ENCODE measurements at regions not wholly inside any gene's neighbourhood (a gene's known extent, or its start where the extent isn't known, plus 50 kb on each side); places are given as distances from the start of the nearest gene placed in this dataset.

GRCh38 chrX:35025820-35026219 lies 83.2 kb downstream of the FAM47B start:
- CTCF ChIA-PET, result no interaction called here
- no peak overlapping the region for H3K27ac Mint-ChIP-seq

DNA sequence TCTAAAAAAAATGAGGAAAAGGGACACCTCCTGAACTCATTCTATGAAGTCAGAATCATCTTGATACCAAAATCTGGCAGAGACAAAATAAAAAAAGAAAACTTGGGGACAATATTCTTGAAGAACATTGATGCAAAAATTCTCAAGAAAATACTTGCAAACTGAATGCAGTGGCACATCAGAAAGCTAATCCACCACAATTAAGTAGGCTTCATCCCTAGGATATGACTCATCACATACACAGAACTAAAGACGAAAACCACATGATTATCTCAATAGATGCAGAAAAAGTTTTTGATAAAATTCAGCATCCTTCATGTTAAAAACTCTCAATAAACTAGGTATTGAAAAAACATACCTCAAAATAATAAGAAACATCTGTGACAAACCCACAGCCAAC lies 98.3 kb downstream of the FAM47B start:
- no peaks in the 10 kb centered on the region for H3K27me3 Mint-ChIP-seq (ENCODE audit: low read depth)
- POLR2A ChIA-PET, result no interaction called here
- DNase-seq (ENCODE audit: low spot score) (no peak), ATAC-seq (no peak)
- H3K27ac Mint-ChIP-seq, result no peak overlapping the region
- H3K4me3 Mint-ChIP-seq, result no peak overlapping the region
- CTCF ChIA-PET, result no interaction called here
- no peaks in the 10 kb centered on the region for H3K36me3 Mint-ChIP-seq
- peaks cover 16% of the 10 kb centered on the region for H3K9me3 Mint-ChIP-seq
- H3K4me1 Mint-ChIP-seq, result no peaks in the 10 kb centered on the region
- TF ChIP-seq, protein P1, sequence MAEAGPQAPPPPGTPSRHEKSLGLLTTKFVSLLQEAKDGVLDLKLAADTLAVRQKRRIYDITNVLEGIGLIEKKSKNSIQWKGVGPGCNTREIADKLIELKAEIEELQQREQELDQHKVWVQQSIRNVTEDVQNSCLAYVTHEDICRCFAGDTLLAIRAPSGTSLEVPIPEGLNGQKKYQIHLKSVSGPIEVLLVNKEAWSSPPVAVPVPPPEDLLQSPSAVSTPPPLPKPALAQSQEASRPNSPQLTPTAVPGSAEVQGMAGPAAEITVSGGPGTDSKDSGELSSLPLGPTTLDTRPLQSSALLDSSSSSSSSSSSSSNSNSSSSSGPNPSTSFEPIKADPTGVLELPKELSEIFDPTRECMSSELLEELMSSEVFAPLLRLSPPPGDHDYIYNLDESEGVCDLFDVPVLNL (CRISPR knock-in tag; IDR thresholded peaks at IDR 0.05; ENCODE audit: borderline replicate concordance, low read depth), result no peak
- TF ChIP-seq ZMAT4 (CRISPR knock-in tag; IDR thresholded peaks at IDR 0.05) (no peak), EMX1 (CRISPR knock-in tag; IDR thresholded peaks at IDR 0.05) (no peak), IRF2 (CRISPR knock-in tag; IDR thresholded peaks at IDR 0.05; ENCODE audit: borderline replicate concordance, low read depth) (no peak)
- TF ChIP-seq, protein P2, sequence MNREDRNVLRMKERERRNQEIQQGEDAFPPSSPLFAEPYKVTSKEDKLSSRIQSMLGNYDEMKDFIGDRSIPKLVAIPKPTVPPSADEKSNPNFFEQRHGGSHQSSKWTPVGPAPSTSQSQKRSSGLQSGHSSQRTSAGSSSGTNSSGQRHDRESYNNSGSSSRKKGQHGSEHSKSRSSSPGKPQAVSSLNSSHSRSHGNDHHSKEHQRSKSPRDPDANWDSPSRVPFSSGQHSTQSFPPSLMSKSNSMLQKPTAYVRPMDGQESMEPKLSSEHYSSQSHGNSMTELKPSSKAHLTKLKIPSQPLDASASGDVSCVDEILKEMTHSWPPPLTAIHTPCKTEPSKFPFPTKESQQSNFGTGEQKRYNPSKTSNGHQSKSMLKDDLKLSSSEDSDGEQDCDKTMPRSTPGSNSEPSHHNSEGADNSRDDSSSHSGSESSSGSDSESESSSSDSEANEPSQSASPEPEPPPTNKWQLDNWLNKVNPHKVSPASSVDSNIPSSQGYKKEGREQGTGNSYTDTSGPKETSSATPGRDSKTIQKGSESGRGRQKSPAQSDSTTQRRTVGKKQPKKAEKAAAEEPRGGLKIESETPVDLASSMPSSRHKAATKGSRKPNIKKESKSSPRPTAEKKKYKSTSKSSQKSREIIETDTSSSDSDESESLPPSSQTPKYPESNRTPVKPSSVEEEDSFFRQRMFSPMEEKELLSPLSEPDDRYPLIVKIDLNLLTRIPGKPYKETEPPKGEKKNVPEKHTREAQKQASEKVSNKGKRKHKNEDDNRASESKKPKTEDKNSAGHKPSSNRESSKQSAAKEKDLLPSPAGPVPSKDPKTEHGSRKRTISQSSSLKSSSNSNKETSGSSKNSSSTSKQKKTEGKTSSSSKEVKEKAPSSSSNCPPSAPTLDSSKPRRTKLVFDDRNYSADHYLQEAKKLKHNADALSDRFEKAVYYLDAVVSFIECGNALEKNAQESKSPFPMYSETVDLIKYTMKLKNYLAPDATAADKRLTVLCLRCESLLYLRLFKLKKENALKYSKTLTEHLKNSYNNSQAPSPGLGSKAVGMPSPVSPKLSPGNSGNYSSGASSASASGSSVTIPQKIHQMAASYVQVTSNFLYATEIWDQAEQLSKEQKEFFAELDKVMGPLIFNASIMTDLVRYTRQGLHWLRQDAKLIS (CRISPR knock-in tag; IDR thresholded peaks at IDR 0.05; ENCODE audit: borderline replicate concordance), result no peak

More at GRCh38 chrX:35025820-35026219, 83.2 kb downstream of the FAM47B start:
- Mint-ChIP-seq H3K4me1 (peaks cover 14% of the 10 kb centered on the region), H3K36me3 (no peaks in the 10 kb centered on the region), H3K27me3 (ENCODE audit: low read depth) (no peaks in the 10 kb centered on the region), H3K9me3 (no peaks in the 10 kb centered on the region), H3K4me3 (no peak overlapping the region)
- POLR2A ChIA-PET, result no interaction called here
- DNase-seq (ENCODE audit: low spot score) (no peak), ATAC-seq (no peak)
- TF ChIP-seq ELF4 (CRISPR knock-in tag; IDR thresholded peaks at IDR 0.05; ENCODE audit: low read depth), result no peak
- no peak for TF ChIP-seq SMAD4 (CRISPR knock-in tag; IDR thresholded peaks at IDR 0.05)
- TF ChIP-seq OVOL2 (CRISPR knock-in tag; IDR thresholded peaks at IDR 0.05; ENCODE audit: borderline replicate concordance), result no peak
- TF ChIP-seq CBFB (CRISPR knock-in tag; IDR thresholded peaks at IDR 0.05; ENCODE audit: low read depth), result no peak
- no peak for TF ChIP-seq EMX1 (CRISPR knock-in tag; IDR thresholded peaks at IDR 0.05)
- TF ChIP-seq FOXP1 (CRISPR knock-in tag; IDR thresholded peaks at IDR 0.05; ENCODE audit: borderline replicate concordance), result no peak
- TF ChIP-seq, protein P3, sequence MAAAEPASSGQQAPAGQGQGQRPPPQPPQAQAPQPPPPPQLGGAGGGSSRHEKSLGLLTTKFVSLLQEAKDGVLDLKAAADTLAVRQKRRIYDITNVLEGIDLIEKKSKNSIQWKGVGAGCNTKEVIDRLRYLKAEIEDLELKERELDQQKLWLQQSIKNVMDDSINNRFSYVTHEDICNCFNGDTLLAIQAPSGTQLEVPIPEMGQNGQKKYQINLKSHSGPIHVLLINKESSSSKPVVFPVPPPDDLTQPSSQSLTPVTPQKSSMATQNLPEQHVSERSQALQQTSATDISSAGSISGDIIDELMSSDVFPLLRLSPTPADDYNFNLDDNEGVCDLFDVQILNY (CRISPR knock-in tag; IDR thresholded peaks at IDR 0.05), result no peak
- TF ChIP-seq, protein P4, sequence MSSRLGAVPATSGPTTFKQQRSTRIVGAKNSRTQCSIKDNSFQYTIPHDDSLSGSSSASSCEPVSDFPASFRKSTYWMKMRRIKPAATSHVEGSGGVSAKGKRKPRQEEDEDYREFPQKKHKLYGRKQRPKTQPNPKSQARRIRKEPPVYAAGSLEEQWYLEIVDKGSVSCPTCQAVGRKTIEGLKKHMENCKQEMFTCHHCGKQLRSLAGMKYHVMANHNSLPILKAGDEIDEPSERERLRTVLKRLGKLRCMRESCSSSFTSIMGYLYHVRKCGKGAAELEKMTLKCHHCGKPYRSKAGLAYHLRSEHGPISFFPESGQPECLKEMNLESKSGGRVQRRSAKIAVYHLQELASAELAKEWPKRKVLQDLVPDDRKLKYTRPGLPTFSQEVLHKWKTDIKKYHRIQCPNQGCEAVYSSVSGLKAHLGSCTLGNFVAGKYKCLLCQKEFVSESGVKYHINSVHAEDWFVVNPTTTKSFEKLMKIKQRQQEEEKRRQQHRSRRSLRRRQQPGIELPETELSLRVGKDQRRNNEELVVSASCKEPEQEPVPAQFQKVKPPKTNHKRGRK (CRISPR knock-in tag; IDR thresholded peaks at IDR 0.05; ENCODE audit: borderline replicate concordance), result no peak
- no peak for TF ChIP-seq TEAD4 (CRISPR knock-in tag; IDR thresholded peaks at IDR 0.05)
- no peak for TF ChIP-seq ZNF671 (CRISPR knock-in tag; IDR thresholded peaks at IDR 0.05)
- TF ChIP-seq, protein P5, sequence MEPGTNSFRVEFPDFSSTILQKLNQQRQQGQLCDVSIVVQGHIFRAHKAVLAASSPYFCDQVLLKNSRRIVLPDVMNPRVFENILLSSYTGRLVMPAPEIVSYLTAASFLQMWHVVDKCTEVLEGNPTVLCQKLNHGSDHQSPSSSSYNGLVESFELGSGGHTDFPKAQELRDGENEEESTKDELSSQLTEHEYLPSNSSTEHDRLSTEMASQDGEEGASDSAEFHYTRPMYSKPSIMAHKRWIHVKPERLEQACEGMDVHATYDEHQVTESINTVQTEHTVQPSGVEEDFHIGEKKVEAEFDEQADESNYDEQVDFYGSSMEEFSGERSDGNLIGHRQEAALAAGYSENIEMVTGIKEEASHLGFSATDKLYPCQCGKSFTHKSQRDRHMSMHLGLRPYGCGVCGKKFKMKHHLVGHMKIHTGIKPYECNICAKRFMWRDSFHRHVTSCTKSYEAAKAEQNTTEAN (CRISPR knock-in tag; IDR thresholded peaks at IDR 0.05), result no peak
- no peak for TF ChIP-seq ZNF317 (CRISPR knock-in tag; IDR thresholded peaks at IDR 0.05; ENCODE audit: borderline replicate concordance, low read depth)
- TF ChIP-seq, protein P6, sequence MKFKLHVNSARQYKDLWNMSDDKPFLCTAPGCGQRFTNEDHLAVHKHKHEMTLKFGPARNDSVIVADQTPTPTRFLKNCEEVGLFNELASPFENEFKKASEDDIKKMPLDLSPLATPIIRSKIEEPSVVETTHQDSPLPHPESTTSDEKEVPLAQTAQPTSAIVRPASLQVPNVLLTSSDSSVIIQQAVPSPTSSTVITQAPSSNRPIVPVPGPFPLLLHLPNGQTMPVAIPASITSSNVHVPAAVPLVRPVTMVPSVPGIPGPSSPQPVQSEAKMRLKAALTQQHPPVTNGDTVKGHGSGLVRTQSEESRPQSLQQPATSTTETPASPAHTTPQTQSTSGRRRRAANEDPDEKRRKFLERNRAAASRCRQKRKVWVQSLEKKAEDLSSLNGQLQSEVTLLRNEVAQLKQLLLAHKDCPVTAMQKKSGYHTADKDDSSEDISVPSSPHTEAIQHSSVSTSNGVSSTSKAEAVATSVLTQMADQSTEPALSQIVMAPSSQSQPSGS (CRISPR knock-in tag; IDR thresholded peaks at IDR 0.05; ENCODE audit: borderline replicate concordance, low read depth), result no peak
- no peak for TF ChIP-seq ERG (CRISPR knock-in tag; IDR thresholded peaks at IDR 0.05)
- no peak for TF ChIP-seq FOXJ3 (CRISPR knock-in tag; IDR thresholded peaks at IDR 0.05; ENCODE audit: borderline replicate concordance)
- TF ChIP-seq GRHL2 (CRISPR knock-in tag; IDR thresholded peaks at IDR 0.05; ENCODE audit: insufficient replicate concordance, severe bottlenecking), result no peak
- TF ChIP-seq, protein P7, sequence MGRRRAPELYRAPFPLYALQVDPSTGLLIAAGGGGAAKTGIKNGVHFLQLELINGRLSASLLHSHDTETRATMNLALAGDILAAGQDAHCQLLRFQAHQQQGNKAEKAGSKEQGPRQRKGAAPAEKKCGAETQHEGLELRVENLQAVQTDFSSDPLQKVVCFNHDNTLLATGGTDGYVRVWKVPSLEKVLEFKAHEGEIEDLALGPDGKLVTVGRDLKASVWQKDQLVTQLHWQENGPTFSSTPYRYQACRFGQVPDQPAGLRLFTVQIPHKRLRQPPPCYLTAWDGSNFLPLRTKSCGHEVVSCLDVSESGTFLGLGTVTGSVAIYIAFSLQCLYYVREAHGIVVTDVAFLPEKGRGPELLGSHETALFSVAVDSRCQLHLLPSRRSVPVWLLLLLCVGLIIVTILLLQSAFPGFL (CRISPR knock-in tag; IDR thresholded peaks at IDR 0.05; ENCODE audit: borderline replicate concordance), result no peak
- no peak for TF ChIP-seq ZMAT4 (CRISPR knock-in tag; IDR thresholded peaks at IDR 0.05)
- no peak for TF ChIP-seq RORB (CRISPR knock-in tag; IDR thresholded peaks at IDR 0.05)
